GM12865 (cell line): ENCODE measurements at regions not wholly inside any gene's neighbourhood (a gene's known extent, or its start where the extent isn't known, plus 50 kb on each side); places are given as distances from the start of the nearest gene placed in this dataset.

Experiments used
- DNase-seq: peaks from one replicate; pipeline ENCODE4 v3.0.0; 2010; ENCODE audit warnings: low read depth
- H3K4me3 ChIP-seq: 2 replicates; pipeline ENCODE4 v1.5.1; 2011; ENCODE audit warnings: mild to moderate bottlenecking, low read depth, low read length, control low read depth
- CTCF ChIP-seq: IDR thresholded peaks from 2 replicates; pipeline ENCODE4 v1.5.1; 2011; ENCODE audit warnings: low read length, control low read depth, low read depth, inconsistent platforms; ENCODE audit not compliant: insufficient read depth; ENCODE audit errors: missing control alignments

GRCh38 chr4:120355881-120356280 is 289.2 kb upstream of the MAD2L1 start:
- H3K4me3 ChIP-seq: no peak overlapping the region
- no peak for DNase-seq
- TF ChIP-seq CTCF: no peak

GRCh38 chr4:120354381-120354780 is 287.7 kb upstream of the MAD2L1 start:
- no peak for DNase-seq
- no peak for TF ChIP-seq CTCF
- H3K4me3 ChIP-seq: no peak overlapping the region

- no peak for TF ChIP-seq CTCF
- no peak for DNase-seq
- H3K4me3 ChIP-seq: no peak overlapping the region
Measured at GRCh38 chr4:120353235-120353634, 286.6 kb upstream of the MAD2L1 start.

GRCh38 chr4:120352739-120353138 is 286.1 kb upstream of the MAD2L1 start:
- no peak for TF ChIP-seq CTCF
- no peak for DNase-seq
- H3K4me3 ChIP-seq: no peak overlapping the region

GRCh38 chr4:120348948-120349347 is 282.3 kb upstream of the MAD2L1 start:
- DNase-seq: no peak
- no peak for TF ChIP-seq CTCF
- no peak overlapping the region for H3K4me3 ChIP-seq

GRCh38 chr4:120348521-120348920 is 281.9 kb upstream of the MAD2L1 start:
- DNase-seq: no peak
- H3K4me3 ChIP-seq: no peak overlapping the region
- TF ChIP-seq CTCF: no peak

- TF ChIP-seq CTCF: no peak
- DNase-seq: no peak
- H3K4me3 ChIP-seq: no peak overlapping the region
Measured at GRCh38 chr4:120331486-120332370, 265.1 kb upstream of the MAD2L1 start.
